IPS-NIHi11 (cell line): ENCODE measurements at regions not wholly inside any gene's neighbourhood (a gene's known extent, or its start where the extent isn't known, plus 50 kb on each side); places are given as distances from the start of the nearest gene placed in this dataset.
"Not testable (repeated sequence)": the region's sequence is repeated elsewhere in the genome, so short reads cannot be mapped to it uniquely, and the experiment has no call there.

Source experiments
- DNase-seq: peaks from one replicate; pipeline ENCODE4 v3.0.0; 2012; ENCODE audit warnings: mixed read lengths, low spot score

DNA sequence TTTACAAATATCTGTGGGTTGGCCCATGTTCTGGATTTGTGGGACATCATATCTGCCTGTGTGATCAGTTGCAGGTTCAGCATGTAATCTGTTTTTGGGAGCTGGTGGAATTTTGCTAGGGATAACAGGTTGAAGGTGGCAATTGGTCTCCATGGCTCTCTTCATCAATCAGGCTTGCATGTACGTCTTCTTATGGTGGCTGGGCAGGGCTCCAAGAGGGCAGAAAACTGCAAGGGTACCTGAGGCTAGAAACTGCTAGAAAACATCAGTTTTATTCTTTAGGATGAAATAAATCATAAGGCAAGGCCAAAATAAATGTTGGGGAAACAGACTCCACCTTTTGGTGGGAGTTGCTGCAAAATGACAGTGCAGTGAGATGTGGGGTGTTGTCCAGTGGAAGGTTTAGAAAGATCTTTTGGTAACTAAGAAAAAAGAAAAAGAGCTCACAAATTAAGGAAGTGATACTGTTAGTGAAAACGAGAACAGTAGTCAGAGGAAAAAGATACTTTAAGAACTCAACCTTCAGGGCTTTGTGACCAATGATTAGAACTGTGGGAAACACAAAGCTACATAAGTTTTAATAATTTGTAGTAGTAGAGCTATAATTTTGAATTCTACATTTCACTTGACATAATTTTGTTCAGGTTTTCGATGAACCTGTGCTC, 300.7 kb upstream of the IZUMO3 start:
- DNase-seq, result no peak

DNA sequence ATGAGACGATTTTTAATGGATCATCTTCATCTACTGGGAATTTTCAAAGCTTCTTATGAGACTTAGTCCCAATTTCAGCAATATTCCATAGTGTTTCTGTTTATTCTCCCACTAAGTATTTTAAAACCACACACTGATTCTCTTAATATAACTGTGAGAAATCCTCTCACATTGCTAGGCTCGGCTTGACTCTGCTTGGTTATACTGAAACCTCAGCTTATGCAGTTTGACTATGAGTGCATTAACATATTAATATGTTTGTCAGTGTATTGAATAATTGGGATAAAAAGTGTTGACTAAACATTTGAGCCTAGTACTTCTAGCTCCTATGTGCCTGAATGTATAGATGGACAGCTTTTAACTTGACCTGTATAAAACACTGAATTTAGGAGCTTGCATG, 298.5 kb upstream of the IZUMO3 start:
- no peak for DNase-seq

DNA sequence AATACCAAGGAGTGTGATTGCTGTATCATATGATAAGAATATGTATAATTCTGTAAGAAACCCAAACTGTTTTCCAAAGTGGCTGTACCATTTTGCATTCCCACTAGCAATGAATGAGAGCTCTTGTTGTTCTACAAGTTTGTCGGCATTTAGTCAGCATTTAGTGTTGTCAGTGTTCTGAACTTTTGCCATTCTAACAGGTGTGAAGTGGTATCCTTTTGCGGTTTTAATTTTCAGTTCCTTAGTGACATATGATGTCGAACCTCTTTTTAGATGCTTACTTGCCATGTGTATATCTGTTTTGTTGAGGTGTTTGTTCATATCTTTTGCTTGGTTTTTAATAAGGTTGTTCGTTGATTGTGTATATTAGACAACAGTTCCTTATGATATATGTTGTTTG, 296.3 kb upstream of the IZUMO3 start:
- no peak for DNase-seq

DNA sequence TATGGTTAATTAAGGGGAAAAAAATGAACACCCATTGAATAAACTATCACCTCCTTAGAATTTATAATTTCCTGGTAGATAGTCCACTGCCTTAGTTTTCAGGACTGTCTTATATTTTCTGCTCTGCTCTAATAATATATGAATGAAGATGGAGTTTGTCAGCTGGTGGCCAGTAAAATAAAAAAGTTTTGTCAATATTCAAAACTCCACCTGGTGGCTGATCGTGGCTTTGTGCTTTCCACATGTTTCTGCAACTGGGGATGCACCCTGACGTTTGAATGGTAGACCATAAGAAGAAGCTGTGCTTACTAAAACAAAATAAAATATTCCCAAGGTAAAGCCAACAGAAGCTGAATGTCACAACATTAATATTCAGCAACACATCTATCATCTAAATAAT, 286.6 kb upstream of the IZUMO3 start:
- no peak for DNase-seq

DNA sequence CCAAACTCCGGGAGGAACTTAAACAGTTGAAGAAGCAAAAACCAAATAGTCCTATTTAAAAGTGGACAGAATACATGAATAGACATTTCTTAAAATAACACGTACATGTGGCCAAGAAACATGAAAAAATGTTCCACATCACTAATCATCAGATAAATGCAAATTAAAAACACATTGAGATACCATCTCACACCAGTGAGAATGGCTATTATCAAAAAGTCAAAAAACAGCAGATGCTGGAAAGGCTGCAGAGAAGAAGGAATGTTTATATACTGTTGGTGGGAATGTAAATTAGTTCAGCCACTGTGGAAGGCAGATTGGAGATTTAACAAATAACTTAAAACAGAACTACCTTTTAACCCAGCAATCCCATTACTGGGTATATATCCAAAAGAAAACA, 283.0 kb upstream of the IZUMO3 start:
- no peak for DNase-seq

DNA sequence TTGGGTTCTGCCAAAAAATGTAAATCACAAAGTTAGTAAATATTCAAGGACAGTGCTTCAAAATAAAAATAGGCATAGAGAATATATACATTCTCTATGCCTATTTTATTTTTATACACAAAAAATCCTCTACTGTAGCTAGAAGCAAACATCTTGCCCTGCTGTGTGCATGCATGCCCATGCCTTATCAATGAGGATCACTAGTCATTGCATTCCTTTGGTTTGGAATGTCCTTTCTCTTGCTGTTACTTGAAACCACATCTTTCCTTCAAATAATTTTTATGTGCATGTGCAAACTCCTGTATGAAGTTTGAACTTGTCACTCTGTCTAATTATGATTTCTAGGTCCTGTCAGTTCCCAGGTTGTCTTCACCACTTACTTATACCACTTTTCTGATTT, 278.9 kb upstream of the IZUMO3 start:
- DNase-seq, result no peak

DNA sequence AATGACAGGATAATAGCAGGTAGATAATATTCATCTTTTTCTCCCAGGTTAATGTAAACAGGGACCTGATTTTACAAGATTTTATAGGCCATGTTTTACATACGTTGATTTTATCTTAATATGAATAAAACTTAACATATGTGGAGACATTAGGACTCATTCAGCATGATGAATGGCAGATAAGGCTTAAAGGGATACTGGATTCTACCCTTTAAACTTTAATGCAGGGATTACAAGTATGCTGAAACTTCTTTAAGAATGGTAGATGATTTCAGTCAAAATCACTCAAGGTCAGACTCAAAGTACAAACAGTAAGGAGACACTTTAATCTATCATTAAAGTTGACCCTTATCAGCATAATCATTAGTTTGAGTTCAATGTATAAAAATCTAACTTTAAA, 274.5 kb upstream of the IZUMO3 start:
- DNase-seq, result no peak

DNA sequence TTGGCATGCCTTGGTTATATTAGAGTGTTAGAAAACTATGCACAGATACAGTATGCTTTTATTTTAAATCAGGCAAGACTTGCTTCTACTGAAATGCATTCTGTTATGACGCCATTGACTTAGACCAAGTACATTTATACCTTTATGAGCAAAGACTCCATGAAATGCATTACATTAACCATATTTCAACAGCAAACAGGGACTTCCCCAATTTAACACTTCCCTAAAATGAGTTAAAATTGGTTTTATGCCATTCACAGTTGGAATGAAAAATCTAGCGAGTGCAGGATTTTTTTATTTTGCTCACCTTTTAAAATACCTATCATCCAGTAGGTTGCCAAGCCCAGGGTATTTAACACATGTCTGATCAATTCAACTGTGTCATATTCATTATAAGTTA, 272.1 kb upstream of the IZUMO3 start:
- no peak for DNase-seq

DNA sequence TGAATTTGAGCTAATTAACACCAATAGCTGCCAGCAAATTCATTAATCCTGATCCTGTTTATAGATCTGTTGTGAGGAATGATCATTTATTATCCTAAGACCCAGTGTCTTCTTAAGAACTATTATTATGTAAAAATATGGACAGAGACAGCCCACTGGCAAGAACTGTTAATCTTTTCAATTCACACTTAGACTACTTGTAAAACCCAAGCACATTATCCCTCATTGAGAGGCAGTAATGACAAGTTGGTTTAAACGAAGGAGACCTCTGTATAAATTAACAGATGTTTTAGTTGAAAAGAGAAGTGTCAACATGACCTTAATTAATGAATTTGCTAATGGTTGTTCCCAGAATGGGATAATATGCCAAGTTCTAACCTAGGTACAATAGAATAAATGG, 270.3 kb upstream of the IZUMO3 start:
- no peak for DNase-seq

DNA sequence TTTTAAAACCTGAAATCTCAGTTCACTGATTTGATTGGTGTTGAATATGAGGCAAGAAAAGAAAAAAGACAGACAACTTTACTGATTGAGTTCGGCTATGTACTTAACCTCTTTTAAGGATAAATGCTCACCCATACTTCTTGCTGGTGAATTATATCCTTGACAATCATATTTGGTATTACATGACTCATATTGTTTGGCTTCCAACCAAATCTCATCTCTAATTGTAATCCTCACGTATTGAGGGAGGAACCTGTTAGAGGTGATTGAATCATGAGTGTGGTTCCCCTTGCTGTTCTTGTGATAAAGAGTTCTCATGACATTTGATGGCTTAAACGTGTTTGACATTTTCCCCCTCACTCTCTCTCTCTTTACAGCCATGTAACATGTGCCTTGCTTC, 255.6 kb upstream of the IZUMO3 start:
- no peak for DNase-seq

DNA sequence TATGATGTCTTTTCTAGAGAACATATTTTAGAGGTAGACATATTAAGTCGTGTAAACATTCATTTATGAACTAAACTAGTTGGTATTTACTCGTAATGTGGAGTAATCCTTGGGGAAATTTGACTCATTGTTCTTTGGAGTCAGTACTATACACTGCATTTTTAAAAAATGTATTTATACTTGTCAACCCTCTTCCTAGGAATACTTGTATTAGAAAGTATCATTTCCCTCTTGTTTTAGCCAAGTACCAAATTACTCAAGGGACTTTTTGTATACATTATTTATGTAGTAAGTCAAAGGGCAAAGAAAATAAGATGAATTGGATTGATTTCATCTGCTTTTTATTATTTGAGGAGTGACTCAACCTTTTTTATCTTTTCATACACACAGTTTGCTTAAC, 248.1 kb upstream of the IZUMO3 start:
- DNase-seq, result no peak

DNA sequence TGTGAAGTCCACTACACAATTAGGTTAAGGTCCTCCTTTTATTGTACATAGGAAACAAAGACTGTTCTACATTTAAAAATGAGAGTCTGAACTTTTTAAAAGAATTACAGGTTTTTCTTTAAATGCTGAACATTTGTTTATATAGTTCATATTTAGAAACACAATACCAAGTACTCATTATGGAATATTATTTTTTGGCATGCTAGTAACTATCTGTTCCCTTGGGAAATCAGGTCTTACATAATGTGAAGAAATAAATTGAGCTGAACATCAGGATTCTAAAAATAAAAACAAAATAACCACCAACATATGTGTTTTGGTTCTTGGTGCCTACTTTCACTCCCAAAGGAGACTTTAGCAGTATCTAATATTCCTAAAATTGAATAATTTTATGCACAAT, 230.5 kb upstream of the IZUMO3 start:
- no peak for DNase-seq

DNA sequence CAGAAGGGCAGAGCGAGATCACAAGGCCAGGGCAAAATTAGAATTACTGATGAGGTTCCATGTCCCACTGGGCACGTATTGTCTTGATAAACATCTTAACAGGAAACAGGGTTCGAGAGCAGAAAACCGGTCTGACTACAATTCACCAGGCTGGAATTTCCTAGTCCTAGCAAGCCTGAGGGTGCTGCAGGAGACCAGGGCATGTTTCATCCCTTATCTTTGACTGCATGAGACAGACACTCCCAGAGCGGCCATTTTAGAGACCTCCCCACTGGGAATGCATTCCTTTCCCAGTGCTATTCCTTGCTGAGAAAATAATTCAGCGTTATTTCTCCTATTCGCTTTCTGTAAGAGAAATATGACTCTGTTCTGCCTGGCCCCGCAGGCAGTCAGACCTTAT, 228.5 kb upstream of the IZUMO3 start:
- not testable (repeated sequence) for DNase-seq

DNA sequence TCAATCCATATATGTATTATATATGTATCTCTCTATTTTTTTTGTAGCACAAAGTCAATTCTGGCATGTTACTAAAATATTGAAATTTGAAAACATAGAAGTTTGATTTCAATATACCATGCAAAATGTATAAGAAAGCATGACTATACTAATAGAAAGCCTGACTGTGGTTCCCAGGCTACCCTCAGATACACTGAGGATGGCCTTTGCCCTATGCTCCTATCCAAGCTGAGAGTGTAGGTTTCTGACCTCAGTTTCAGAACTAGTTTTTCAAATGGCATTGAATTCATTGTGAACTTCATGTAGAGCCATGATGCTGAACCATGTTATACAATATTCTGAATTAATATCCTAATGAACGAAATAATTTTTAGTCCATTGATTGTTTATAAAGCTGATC, 220.4 kb upstream of the IZUMO3 start:
- no peak for DNase-seq

DNA sequence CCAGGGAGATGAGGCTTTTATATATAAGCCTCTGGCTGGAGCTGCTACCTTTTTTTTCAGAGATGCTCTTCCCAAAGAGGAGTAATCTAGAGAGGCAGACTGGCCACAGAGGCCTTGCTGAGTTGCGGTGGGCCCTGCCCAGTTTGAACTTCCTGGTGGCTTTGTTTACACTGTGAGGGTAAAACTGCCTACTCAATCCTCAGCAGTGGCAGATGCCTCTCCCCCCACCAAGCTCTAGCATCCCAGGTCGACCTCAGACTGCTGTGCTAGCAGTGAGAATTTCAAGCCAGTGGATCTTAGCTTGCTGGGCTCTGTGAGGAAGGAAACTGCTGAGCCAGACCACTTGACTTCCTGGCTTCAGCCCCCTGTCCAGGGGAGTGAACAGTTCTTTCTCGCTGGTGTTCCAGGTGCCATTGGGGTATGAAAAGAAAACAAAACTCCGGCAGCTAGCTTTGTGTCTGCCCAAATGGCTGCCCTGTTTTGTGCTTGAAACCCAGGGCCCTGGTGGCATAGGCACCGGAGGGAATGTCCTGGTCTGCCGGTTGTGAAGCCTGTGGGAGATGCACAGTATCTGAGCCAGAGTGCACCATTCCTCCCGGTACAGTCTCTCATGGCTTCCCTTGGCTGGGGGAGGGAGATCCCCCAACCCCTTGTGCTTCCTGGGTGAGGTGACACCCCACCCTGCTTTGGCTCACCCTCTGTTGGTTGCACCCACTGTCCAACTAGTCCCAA, 219.5 kb upstream of the IZUMO3 start:
- DNase-seq, result no peak

DNA sequence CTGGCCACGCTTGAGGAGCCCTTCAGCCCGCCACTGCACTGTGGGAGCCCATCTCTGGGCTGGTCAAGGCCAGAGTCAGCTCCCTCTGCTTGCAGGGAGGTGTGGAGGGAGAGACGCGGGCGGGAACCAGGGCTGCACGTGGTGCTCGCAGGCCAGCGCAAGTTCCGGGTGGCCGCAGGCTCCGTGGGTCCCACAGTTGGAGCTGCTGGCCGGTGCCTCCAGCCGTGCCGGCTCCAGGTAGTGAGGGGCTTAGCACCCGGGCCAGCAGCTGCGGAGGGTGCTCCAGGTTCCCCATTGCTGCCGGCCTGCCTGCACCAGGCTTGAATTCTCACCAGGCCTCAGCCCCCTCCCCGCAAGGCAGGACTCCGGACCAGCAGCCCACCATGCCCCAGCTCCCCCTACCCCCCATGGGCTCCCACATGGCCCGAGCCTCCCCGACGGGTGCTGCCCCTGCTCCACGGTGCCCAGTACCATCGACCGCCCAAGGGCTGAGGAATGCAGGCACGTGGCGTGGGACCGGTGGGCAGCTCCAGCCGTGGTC, 192.8 kb upstream of the IZUMO3 start:
- DNase-seq, result no peak

DNA sequence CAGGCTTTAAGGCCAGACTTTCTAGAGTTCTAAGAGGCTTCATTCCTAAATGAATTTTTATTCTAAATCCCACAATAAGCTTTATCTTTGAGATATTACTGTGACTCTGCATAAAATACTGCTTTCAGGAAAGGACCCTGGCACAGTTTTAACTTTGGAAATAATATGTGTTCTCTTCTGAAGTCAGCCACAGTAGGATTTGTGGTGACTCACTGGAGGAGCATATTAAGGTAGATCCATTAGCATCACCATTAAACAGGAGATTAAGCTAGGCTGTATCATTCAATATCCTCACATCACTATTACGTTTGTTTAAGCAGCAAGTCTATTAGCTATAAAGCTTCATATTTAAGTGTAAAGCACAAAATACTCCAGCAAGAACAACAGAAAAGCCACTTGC, 186.1 kb upstream of the IZUMO3 start:
- no peak for DNase-seq

DNA sequence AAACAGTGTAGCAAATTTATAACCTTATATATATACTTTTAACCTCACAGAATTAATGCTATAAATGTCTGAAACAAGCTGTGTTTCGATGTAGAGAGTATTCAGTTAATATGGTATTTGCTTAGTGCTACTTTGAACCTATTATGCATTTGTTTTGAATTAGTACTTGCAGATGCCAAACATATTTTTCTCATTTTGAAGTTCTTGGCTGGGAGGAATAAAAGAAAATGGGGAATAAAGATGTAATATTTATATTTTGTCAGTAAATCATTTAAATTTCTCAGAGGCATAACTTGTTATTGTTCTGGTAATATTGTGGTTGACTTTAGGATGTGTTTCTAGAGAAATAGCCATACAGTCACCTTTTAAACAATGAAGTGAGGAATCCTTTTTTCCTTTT, 175.9 kb upstream of the IZUMO3 start:
- DNase-seq, result no peak

DNA sequence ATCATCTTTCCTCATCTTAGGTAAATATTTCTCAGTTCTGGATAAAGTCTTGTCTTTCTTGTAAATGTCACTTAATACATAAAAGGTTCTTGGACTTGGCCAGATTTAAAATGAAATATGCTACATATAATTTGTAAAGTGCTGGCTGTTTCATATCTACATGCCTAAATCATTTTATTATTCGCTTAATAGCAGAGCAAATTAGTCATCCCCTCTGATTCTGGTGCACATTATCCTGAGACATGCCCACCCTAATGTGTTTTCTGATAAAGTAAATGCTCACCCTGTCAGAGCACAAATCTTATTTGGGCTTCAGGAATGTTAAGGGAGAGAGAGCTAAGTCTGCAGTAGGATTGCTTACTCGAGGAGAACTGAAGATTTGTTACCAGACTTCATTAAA, 166.5 kb upstream of the IZUMO3 start:
- no peak for DNase-seq

DNA sequence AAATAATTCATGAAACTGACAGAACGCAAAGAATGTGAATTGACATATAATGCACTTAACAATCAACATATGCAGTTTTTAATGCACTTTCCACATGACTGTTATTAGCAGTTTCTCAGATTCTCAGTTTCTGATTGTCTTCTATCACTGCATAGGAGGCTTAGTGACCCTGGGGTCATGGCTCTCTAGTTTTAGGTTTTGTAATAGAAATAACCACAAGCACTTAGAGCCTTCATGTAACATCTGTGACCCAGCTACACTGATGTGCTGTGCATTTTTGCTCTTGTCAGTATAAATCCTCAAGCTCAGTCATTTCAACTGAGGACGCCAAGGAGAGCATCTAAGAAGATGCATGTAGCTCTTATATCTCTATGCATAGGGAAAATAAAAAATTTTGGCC, 163.1 kb upstream of the IZUMO3 start:
- no peak for DNase-seq

DNA sequence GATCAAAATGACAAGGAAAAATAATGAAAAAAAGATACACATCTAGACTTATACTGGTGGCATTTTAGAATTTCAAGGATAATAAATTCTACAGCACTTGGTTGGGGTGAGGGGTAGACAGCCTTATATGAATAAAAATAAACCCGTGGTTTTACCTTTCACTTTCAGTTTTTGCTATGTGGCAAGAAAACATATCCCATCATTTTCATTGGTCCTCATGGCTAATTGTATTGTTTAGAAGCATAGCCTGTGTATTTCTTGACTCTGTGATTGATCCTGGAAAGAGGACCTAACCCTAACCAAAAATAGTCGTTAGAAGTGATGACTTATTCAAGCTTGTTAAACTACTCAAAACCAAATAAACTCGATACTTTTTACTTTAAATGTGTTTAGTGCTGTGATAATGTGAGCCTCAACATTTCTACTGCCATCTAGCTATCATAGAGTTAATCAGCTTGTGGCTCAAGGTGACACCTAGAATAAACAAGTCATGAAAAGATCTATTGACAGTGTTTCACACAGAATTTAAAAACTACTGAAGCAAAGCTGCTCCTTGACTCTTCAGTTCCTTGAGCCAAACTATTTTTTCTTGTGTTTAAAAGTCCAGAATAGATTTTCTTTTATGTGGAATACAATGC, 153.3 kb upstream of the IZUMO3 start:
- DNase-seq, result no peak

DNA sequence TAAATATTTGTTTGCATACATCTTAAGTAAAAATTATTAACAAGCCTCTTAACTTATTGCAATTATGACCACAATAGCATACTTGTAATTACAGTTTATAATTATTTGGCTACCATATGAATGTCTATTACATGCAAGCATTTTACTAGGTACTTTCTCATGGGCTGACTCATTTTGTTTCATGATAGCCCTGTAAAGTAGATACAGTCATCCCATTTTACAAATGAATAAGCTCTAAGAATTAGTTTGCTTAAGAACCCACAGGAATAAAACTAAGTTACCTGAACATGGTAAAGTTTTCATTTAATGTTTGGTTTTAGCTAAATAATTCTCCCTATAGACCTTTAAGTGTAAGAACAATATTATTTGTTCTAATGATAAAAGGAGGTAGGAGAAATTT, 126.6 kb upstream of the IZUMO3 start:
- DNase-seq, result no peak

DNA sequence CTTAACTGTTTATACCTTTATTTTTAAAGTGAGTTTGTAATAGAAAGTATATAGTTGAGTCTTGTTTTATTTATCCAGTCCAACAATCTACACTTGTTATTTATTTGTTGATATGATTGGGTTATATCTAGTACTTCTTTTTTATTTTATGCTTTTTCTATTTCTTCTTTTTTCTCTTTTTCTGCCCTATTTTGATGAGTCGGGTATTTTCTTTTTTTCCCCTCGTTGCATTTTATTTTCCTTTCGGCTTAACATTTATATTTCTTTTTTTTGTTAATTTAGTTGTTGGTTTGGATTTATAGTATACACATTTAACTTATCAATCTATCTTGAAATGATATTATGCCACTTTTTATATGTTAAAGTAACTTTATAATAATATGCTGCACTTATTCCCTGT, 111.7 kb upstream of the IZUMO3 start:
- no peak for DNase-seq
